Astrocyte (in vitro differentiated cells and primary cell): ENCODE measurements at regions not wholly inside any gene's neighbourhood (a gene's known extent, or its start where the extent isn't known, plus 50 kb on each side); places are given as distances from the start of the nearest gene placed in this dataset.

Experiments used
- CTCF ChIP-seq: IDR thresholded peaks from 2 replicates; pipeline ENCODE4 v1.5.1; 2011; ENCODE audit warnings: low read depth, mild to moderate bottlenecking, inconsistent platforms, low read length, moderate library complexity; ENCODE audit not compliant: insufficient read depth
- EZH2 ChIP-seq: IDR thresholded peaks from 2 replicates; pipeline ENCODE4 v1.6.1; 2012; ENCODE audit warnings: mild to moderate bottlenecking, low read length, inconsistent platforms; ENCODE audit not compliant: insufficient read depth

- TF ChIP-seq CTCF = no peak
- TF ChIP-seq EZH2 = no peak
Observed at GRCh38 chr20:43341511-43341910, 116.2 kb upstream of the SRSF6 start.
